Activated T-helper 1 cell treated with Interleukin-2 at 50 U/mL for 16 hours (primary cell): ENCODE measurements at regions not wholly inside any gene's neighbourhood (a gene's known extent, or its start where the extent isn't known, plus 50 kb on each side); places are given as distances from the start of the nearest gene placed in this dataset.
"Not testable (repeated sequence)": the region's sequence is repeated elsewhere in the genome, so short reads cannot be mapped to it uniquely, and the experiment has no call there.

Experiments used
- DNase-seq: peaks from one replicate; pipeline ENCODE4 v3.0.0-alpha.2; 2020; ENCODE audit warnings: low read depth

GRCh38 chr2:44051593-44052347 is 56.0 kb upstream of the LRPPRC start:
- no peak for DNase-seq

GRCh38 chr2:44052584-44052983 is 56.8 kb upstream of the LRPPRC start:
- no peak for DNase-seq

- no peak for DNase-seq
These were observed 57.3 kb upstream of the LRPPRC start for GRCh38 chr2:44053052-44053451.

GRCh38 chr2:44053456-44053855 is 57.7 kb upstream of the LRPPRC start:
- no peak for DNase-seq

GRCh38 chr2:44055229-44055628 is 59.4 kb upstream of the LRPPRC start:
- no peak for DNase-seq

- DNase-seq: no peak
These were observed 59.9 kb upstream of the LRPPRC start for GRCh38 chr2:44055664-44056063.

GRCh38 chr2:44056947-44057346 is 61.2 kb upstream of the LRPPRC start:
- DNase-seq: no peak

GRCh38 chr2:44060286-44060685 is 64.5 kb upstream of the LRPPRC start:
- not testable (repeated sequence) for DNase-seq

GRCh38 chr2:44060990-44061389 is 65.2 kb upstream of the LRPPRC start:
- DNase-seq: no peak

GRCh38 chr2:44061469-44061868 is 65.7 kb upstream of the LRPPRC start:
- no peak for DNase-seq

- no peak for DNase-seq
These were observed 66.1 kb upstream of the LRPPRC start for GRCh38 chr2:44061876-44062275.

- no peak for DNase-seq
These were observed 67.2 kb upstream of the LRPPRC start for GRCh38 chr2:44063033-44063432.

GRCh38 chr2:44064281-44064680 is 68.5 kb upstream of the LRPPRC start:
- DNase-seq: not testable (repeated sequence)

GRCh38 chr2:44067012-44067790 is 71.4 kb upstream of the LRPPRC start:
- not testable (repeated sequence) for DNase-seq

GRCh38 chr2:44067791-44068181 is 72.0 kb upstream of the LRPPRC start:
- DNase-seq: not testable (repeated sequence)

- no peak for DNase-seq
These were observed 75.8 kb upstream of the LRPPRC start for GRCh38 chr2:44071454-44072046.

- not testable (repeated sequence) for DNase-seq
These were observed 77.9 kb upstream of the LRPPRC start for GRCh38 chr2:44073667-44074066.

GRCh38 chr2:44074795-44075194 is 79.0 kb upstream of the LRPPRC start:
- not testable (repeated sequence) for DNase-seq

- DNase-seq: no peak
These were observed 79.8 kb upstream of the LRPPRC start for GRCh38 chr2:44075541-44075940.

- no peak for DNase-seq
These were observed 82.2 kb upstream of the LRPPRC start for GRCh38 chr2:44077942-44078511.

- no peak for DNase-seq
These were observed 83.9 kb upstream of the LRPPRC start for GRCh38 chr2:44079686-44080085.

GRCh38 chr2:44083054-44083453 is 85.6 kb upstream of the PPM1B start:
- no peak for DNase-seq

GRCh38 chr2:44084850-44085249 is 83.8 kb upstream of the PPM1B start:
- no peak for DNase-seq
